Gastrocnemius medialis (tissue), 4 donors: ENCODE measurements at regions not wholly inside any gene's neighbourhood (a gene's known extent, or its start where the extent isn't known, plus 50 kb on each side); places are given as distances from the start of the nearest gene placed in this dataset.

Source experiments
- POLR2A ChIP-seq, 2 donors: fragments of 450-650 bp; IDR thresholded peaks; one replicate each; pipeline ENCODE4 v1.6.1; 2017; ENCODE audit warnings: antibody characterized with exemption in 2 of 2, mild to moderate bottlenecking in 2 of 2, moderate library complexity in 2 of 2
- TF ChIP-seq, protein P1 (sequence below), 5 experiments: fragments of 450-650 bp in 3 of 5; fragments of 200-600 bp in 2 of 5; sonication (generic) in 2 of 5; IDR thresholded peaks in 4 of 5; conservative IDR thresholded peaks in 1 of 5; 1 replicate in 4 of 5; 2 replicates in 1 of 5; pipeline ENCODE4 v1.5.1; 2016 to 2019; ENCODE audit warnings: antibody characterized with exemption in 5 of 5, mild to moderate bottlenecking in 3 of 5, moderate library complexity in 3 of 5

DNA sequence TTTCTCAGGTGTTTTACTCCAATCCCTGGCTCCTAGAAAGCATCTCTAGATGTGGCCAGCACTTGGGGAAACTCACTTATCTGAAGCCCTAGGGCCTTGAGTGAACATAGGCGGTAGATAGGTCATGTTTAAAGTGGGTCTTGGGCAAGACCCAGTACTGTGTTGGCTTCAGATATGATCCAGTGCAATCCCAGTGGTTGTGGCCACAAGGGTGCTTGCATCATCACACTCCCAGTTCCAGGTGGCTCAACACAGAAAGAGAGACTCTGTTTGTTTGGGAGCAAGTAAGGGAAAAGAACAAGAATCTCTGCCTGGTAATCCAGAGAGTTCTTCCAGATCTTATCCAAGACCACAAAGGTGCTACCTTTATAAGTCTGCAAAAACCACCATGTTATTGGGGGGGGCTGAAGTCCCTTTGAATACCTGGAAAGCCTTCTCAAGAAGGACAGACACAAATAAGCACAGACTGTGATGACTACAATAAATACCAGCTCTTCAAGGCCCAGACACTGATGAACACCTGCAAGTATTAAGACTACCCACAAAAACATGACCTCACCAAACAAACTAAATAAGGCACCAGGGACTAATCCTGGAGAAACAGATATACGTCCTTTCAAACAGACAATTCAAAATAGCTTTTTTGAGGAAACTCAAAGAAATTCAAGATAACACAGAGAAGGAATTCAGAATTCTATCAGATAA lies 114.7 kb downstream of the LURAP1L start:
- TF ChIP-seq, protein P1, sequence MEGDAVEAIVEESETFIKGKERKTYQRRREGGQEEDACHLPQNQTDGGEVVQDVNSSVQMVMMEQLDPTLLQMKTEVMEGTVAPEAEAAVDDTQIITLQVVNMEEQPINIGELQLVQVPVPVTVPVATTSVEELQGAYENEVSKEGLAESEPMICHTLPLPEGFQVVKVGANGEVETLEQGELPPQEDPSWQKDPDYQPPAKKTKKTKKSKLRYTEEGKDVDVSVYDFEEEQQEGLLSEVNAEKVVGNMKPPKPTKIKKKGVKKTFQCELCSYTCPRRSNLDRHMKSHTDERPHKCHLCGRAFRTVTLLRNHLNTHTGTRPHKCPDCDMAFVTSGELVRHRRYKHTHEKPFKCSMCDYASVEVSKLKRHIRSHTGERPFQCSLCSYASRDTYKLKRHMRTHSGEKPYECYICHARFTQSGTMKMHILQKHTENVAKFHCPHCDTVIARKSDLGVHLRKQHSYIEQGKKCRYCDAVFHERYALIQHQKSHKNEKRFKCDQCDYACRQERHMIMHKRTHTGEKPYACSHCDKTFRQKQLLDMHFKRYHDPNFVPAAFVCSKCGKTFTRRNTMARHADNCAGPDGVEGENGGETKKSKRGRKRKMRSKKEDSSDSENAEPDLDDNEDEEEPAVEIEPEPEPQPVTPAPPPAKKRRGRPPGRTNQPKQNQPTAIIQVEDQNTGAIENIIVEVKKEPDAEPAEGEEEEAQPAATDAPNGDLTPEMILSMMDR (IDR thresholded peaks at IDR 0.05 in 4 of 5, conservative IDR thresholded peaks at IDR 0.05 in 1 of 5) = no peak
- TF ChIP-seq POLR2A (IDR thresholded peaks at IDR 0.05) = no peak
